A549 (cell line): ENCODE measurements at regions not wholly inside any gene's neighbourhood (a gene's known extent, or its start where the extent isn't known, plus 50 kb on each side); places are given as distances from the start of the nearest gene placed in this dataset.

ENCODE experiments used
- ATAC-seq, 2 experiments: fragments of 200-7000 bp in 1 of 2; fragments of >200 bp in 1 of 2; cut with Nextera tagmentation in 1 of 2; cut with Tn5 transposase in 1 of 2; 3 replicates each; pipeline versions ENCODE4 v1.8.0 to v1.9.1; 2018 to 2020; ENCODE audit warnings: mild to moderate bottlenecking in 1 of 2, moderate library complexity in 1 of 2
- CTCF ChIA-PET: fragments of 300-600 bp; sonication (Branson Sonifier 250); formaldehyde crosslinking; extraction: SDS; loops from one replicate; lab custom pipeline; 2021; ENCODE audit warnings: antibody characterized with exemption, inconsistent platforms; lab: Yijun Ruan, JAX
- POLR2A ChIA-PET: fragments of 350-600 bp; formaldehyde crosslinking; extraction: SDS; loops from one replicate; lab custom pipeline; 2021; ENCODE audit warnings: antibody characterized with exemption, inconsistent platforms; lab: Yijun Ruan, JAX
- DNase-seq, 2 experiments: peaks; one replicate each; pipeline versions ENCODE4 v3.0.0 to v3.0.0-alpha.2; 2011 to 2016; ENCODE audit warnings: low read depth in 1 of 2, low spot score in 1 of 2
- FAIRE-seq: peaks from 2 replicates; lab custom pipeline; 2011; peaks lifted over from hg19 to GRCh38; lab: Jason Lieb, UNC
- H3K27ac ChIP-seq, 2 experiments: fragments of >200 bp; sonication (Bioruptor Twin); formaldehyde crosslinking; 3 replicates each; pipeline ENCODE4 v1.5.1; 2016 to 2017
- H3K4me1 ChIP-seq: fragments of >200 bp; sonication (Bioruptor Twin); formaldehyde crosslinking; 3 replicates; pipeline ENCODE4 v1.6.1; 2016
- H3K4me2 ChIP-seq: fragments of >200 bp; sonication (Bioruptor Twin); formaldehyde crosslinking; 3 replicates; pipeline ENCODE4 v1.6.1; 2016
- H3K4me3 ChIP-seq: fragments of >200 bp; sonication (Bioruptor Twin); formaldehyde crosslinking; 3 replicates; pipeline ENCODE4 v1.5.1; 2016
- H3K9me3 ChIP-seq: fragments of >200 bp; sonication (Bioruptor Twin); formaldehyde crosslinking; 3 replicates; pipeline ENCODE4 v1.6.1; 2016
- CBX8 ChIP-seq: fragments of 200-600 bp; sonication (generic); IDR thresholded peaks from 2 replicates; pipeline ENCODE4 v1.6.1; 2016
- CEBPB ChIP-seq, 2 experiments: fragments of >200 bp in 1 of 2; sonication (Bioruptor Twin) in 1 of 2; formaldehyde crosslinking in 1 of 2; IDR thresholded peaks; 2 replicates each; pipeline ENCODE4 v1.6.1; 2012 to 2016
- CHD2 ChIP-seq: fragments of 150-350 bp; IDR thresholded peaks from 2 replicates; pipeline ENCODE4 v1.6.1; 2014; ENCODE audit warnings: low read length; ENCODE audit not compliant: partially characterized antibody
- ESRRA ChIP-seq: fragments of 150-350 bp; IDR thresholded peaks from 2 replicates; pipeline ENCODE4 v1.6.1; 2014; ENCODE audit warnings: mild to moderate bottlenecking, low read length, borderline replicate concordance
- FOXS1 ChIP-seq: fragments of 250-450 bp; sonication (Bioruptor Pico); IDR thresholded peaks from 2 replicates; pipeline ENCODE4 v1.5.0; 2020; ENCODE audit warnings: mild to moderate bottlenecking, moderate library complexity
- HDAC2 ChIP-seq: fragments of 200-600 bp; sonication (generic); IDR thresholded peaks from 2 replicates; pipeline ENCODE4 v1.6.1; 2016
- HOXB13 ChIP-seq: fragments of 250-450 bp; sonication (Bioruptor Pico); IDR thresholded peaks from 2 replicates; pipeline ENCODE4 v1.5.0; 2020; ENCODE audit warnings: low read depth, mild to moderate bottlenecking, moderate library complexity
- KDM5A ChIP-seq: fragments of 200-600 bp; sonication (generic); IDR thresholded peaks from 2 replicates; pipeline ENCODE4 v1.6.1; 2016; ENCODE audit warnings: antibody characterized with exemption, mild to moderate bottlenecking
- MAZ ChIP-seq: fragments of 150-350 bp; IDR thresholded peaks from 2 replicates; pipeline ENCODE4 v1.6.1; 2014; ENCODE audit warnings: antibody characterized with exemption, low read depth, low read length, borderline replicate concordance
- NPAS2 ChIP-seq: fragments of 250-450 bp; sonication (Bioruptor Pico); IDR thresholded peaks from 2 replicates; pipeline ENCODE4 v1.8.0; 2022; ENCODE audit warnings: mild to moderate bottlenecking, moderate library complexity, borderline replicate concordance
- RCOR1 ChIP-seq: fragments of 150-350 bp; IDR thresholded peaks from 2 replicates; pipeline ENCODE4 v1.6.1; 2014; ENCODE audit warnings: antibody characterized with exemption, low read length, low read depth
- RFX5 ChIP-seq: fragments of 450-650 bp; IDR thresholded peaks from 2 replicates; pipeline ENCODE4 v1.7.1; 2014; ENCODE audit warnings: antibody characterized with exemption, mild to moderate bottlenecking, moderate library complexity
- ZC3H11A ChIP-seq: fragments of 450-650 bp; IDR thresholded peaks from 2 replicates; pipeline ENCODE4 v1.6.1; 2014; ENCODE audit warnings: antibody characterized with exemption, mild to moderate bottlenecking
- ZFP36 ChIP-seq: fragments of 450-650 bp; IDR thresholded peaks from 2 replicates; pipeline ENCODE4 v1.6.1; 2014; ENCODE audit warnings: borderline replicate concordance; ENCODE audit not compliant: partially characterized antibody
- WGBS: methylation state at CpG from one replicate; pipeline ENCODE4 v1.1.6; 2017; ENCODE audit errors: missing lambda C conversion rate; 5-methylcytosine and 5-hydroxymethylcytosine counted together
- TF ChIP-seq, protein P1 (sequence below): fragments of >200 bp; sonication (Bioruptor Twin); formaldehyde crosslinking; IDR thresholded peaks from 2 replicates; pipeline ENCODE4 v1.6.1; 2016
- TF ChIP-seq, protein P2 (sequence below): fragments of >200 bp; sonication (Bioruptor Twin); formaldehyde crosslinking; IDR thresholded peaks from 3 replicates; pipeline ENCODE4 v1.6.1; 2016
- TF ChIP-seq, protein P3 (sequence below): fragments of 250-450 bp; sonication (Bioruptor Pico); IDR thresholded peaks from 2 replicates; pipeline ENCODE4 v1.5.0; 2021; ENCODE audit warnings: mild to moderate bottlenecking, moderate library complexity, borderline replicate concordance
- TF ChIP-seq, protein P4 (sequence below): fragments of 450-650 bp; IDR thresholded peaks from 2 replicates; pipeline ENCODE4 v1.6.1; 2014; ENCODE audit warnings: antibody characterized with exemption

DNA sequence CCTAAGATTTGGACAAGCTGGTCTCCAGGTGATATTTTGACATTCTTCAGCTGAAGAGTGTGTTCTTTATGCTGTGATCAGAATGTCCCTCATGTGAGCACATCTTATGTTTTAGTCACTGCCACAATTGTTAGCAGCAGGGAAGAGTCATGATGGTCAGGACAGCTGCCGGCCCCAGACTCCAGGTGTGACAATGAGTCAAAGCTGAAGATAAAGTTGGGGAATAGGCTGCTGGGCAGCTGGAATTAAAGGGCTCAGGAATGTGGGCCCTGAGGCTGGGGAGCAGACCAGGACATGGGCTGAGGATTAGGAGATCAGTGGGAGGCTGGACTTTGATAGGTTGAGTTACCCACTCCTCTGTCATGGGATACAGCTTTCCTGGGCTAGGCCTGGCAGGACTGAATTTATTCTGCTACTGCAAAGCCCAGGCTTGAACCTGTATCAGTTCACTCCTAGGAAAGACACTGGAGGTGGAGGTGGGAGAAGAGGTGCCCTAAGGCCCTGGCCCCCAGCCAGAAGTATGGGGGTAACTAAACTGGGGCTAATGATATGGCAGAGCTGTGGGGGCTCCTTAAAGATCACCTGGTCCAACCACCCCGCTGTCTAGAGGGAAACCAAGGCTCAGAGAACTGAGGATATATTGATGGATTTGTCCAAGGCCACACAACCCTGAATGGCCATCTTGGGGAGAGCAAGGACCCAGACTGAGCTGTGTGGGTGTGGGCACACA lies 119.5 kb downstream of the PJA1 start:
- no peak for DNase-seq
- no peaks in the 10 kb centered on the region for H3K9me3 ChIP-seq
- 61% methylated on average over 2 of the region's 2 CpGs for WGBS
- TF ChIP-seq RFX5 (no peak), ZFP36 (no peak), CBX8 (no peak), ESRRA (no peak), HDAC2 (no peak)
- TF ChIP-seq, protein P1, sequence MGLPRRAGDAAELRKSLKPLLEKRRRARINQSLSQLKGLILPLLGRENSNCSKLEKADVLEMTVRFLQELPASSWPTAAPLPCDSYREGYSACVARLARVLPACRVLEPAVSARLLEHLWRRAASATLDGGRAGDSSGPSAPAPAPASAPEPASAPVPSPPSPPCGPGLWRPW: no peak
- TF ChIP-seq, protein P2, sequence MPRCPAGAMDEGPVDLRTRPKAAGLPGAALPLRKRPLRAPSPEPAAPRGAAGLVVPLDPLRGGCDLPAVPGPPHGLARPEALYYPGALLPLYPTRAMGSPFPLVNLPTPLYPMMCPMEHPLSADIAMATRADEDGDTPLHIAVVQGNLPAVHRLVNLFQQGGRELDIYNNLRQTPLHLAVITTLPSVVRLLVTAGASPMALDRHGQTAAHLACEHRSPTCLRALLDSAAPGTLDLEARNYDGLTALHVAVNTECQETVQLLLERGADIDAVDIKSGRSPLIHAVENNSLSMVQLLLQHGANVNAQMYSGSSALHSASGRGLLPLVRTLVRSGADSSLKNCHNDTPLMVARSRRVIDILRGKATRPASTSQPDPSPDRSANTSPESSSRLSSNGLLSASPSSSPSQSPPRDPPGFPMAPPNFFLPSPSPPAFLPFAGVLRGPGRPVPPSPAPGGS: no peak
- TF ChIP-seq, all 56 proteins: peak for 0
- FAIRE-seq: no peak
- Histone ChIP-seq H3K4me2 (no peak overlapping the region), H3K4me3 (no peak overlapping the region), H3K27ac (no peak overlapping the region), H3K4me1 (no peaks in the 10 kb centered on the region)
- ChIA-PET CTCF (interaction anchor here (1.3 kb wide), 1 partner anchor 9 kb away, joined by 3 read pairs; no protein-coding TSS in a partner anchor), POLR2A (no interaction called here)
- ATAC-seq: no peak

DNA sequence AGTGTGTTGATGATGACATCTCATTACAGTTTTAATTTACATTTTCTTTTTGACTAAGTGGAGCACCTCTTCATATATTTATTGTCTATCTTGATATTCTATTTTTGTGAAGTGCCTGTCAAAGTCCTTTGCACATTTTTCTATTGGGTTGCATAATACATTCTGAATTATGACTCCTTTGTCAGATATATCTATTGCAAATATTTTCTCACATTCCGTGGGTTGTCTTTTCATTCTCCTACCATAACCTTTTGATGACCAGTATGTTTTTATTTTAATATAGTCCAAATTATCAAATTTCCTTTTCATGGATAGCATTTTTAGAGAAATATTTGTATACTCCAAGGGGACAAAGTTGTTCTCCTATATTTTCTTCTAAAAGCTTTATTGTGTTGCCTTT lies 126.4 kb downstream of the PJA1 start:
- no peak for TF ChIP-seq CHD2
- TF ChIP-seq, protein P3, sequence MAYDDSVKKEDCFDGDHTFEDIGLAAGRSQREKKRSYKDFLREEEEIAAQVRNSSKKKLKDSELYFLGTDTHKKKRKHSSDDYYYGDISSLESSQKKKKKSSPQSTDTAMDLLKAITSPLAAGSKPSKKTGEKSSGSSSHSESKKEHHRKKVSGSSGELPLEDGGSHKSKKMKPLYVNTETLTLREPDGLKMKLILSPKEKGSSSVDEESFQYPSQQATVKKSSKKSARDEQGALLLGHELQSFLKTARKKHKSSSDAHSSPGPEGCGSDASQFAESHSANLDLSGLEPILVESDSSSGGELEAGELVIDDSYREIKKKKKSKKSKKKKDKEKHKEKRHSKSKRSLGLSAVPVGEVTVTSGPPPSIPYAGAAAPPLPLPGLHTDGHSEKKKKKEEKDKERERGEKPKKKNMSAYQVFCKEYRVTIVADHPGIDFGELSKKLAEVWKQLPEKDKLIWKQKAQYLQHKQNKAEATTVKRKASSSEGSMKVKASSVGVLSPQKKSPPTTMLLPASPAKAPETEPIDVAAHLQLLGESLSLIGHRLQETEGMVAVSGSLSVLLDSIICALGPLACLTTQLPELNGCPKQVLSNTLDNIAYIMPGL (CRISPR knock-in tag): no peak
- TF ChIP-seq ZC3H11A: no peak
- no peak for TF ChIP-seq KDM5A
- TF ChIP-seq, protein P2: no peak
- no peak for TF ChIP-seq RCOR1
- no peak for TF ChIP-seq FOXS1 (CRISPR knock-in tag)
- TF ChIP-seq MAZ: no peak
- TF ChIP-seq ZFP36: no peak
- TF ChIP-seq, protein P4, sequence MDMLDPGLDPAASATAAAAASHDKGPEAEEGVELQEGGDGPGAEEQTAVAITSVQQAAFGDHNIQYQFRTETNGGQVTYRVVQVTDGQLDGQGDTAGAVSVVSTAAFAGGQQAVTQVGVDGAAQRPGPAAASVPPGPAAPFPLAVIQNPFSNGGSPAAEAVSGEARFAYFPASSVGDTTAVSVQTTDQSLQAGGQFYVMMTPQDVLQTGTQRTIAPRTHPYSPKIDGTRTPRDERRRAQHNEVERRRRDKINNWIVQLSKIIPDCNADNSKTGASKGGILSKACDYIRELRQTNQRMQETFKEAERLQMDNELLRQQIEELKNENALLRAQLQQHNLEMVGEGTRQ: no peak
- no peak for TF ChIP-seq HOXB13 (CRISPR knock-in tag)
- TF ChIP-seq NPAS2 (CRISPR knock-in tag): no peak
- no peak for TF ChIP-seq CEBPB (IDR thresholded peaks at IDR 0.05)
- H3K9me3 ChIP-seq: no peaks in the 10 kb centered on the region
- WGBS: 54% methylated on average over 1 of the region's 1 CpG
- H3K4me2 ChIP-seq: no peak overlapping the region
- DNase-seq (no peak), ATAC-seq (no peak), FAIRE-seq (no peak)
- ChIA-PET CTCF (interaction anchor here (1.1 kb wide), 1 partner anchor 211 kb away, joined by 3 read pairs; no protein-coding TSS in a partner anchor), POLR2A (no interaction called here)
- H3K4me3 ChIP-seq: no peak overlapping the region
- H3K27ac ChIP-seq: no peak overlapping the region
- H3K4me1 ChIP-seq: no peaks in the 10 kb centered on the region
